NB4 (cell line): ENCODE measurements at regions not wholly inside any gene's neighbourhood (a gene's known extent, or its start where the extent isn't known, plus 50 kb on each side); places are given as distances from the start of the nearest gene placed in this dataset.

ENCODE experiments used
- MAX ChIP-seq: IDR thresholded peaks from 2 replicates; pipeline ENCODE4 v1.6.1; 2011; ENCODE audit warnings: low read depth, low read length
- MYC ChIP-seq: IDR thresholded peaks from 2 replicates; pipeline ENCODE4 v1.6.1; 2011; ENCODE audit warnings: low read depth, low read length
- POLR2A ChIP-seq: IDR thresholded peaks from 2 replicates; pipeline ENCODE4 v1.6.1; 2011; ENCODE audit warnings: mild to moderate bottlenecking; ENCODE audit not compliant: insufficient read length; ENCODE audit errors: extremely low read depth
- TF ChIP-seq, protein P1 (sequence below): IDR thresholded peaks from one replicate; pipeline ENCODE4 v1.5.1; 2012; ENCODE audit warnings: low read depth, low read length

- TF ChIP-seq, protein P1, sequence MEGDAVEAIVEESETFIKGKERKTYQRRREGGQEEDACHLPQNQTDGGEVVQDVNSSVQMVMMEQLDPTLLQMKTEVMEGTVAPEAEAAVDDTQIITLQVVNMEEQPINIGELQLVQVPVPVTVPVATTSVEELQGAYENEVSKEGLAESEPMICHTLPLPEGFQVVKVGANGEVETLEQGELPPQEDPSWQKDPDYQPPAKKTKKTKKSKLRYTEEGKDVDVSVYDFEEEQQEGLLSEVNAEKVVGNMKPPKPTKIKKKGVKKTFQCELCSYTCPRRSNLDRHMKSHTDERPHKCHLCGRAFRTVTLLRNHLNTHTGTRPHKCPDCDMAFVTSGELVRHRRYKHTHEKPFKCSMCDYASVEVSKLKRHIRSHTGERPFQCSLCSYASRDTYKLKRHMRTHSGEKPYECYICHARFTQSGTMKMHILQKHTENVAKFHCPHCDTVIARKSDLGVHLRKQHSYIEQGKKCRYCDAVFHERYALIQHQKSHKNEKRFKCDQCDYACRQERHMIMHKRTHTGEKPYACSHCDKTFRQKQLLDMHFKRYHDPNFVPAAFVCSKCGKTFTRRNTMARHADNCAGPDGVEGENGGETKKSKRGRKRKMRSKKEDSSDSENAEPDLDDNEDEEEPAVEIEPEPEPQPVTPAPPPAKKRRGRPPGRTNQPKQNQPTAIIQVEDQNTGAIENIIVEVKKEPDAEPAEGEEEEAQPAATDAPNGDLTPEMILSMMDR: no peak
- TF ChIP-seq MAX: no peak
- no peak for TF ChIP-seq POLR2A
- no peak for TF ChIP-seq MYC
Measured at GRCh38 chr10:123389520-123389919, 235.3 kb downstream of the BUB3 start.
